ENCODE measurements at regions not wholly inside any gene's neighbourhood (a gene's known extent, or its start where the extent isn't known, plus 50 kb on each side); places are given as distances from the start of the nearest gene placed in this dataset.

GRCh38 chr11:42200311-42200710 lies 740.9 kb upstream of the LRRC4C start:
- no peak for TF ChIP-seq CTCF (IDR thresholded peaks at IDR 0.05)
- no peak for TF ChIP-seq POLR2A (IDR thresholded peaks at IDR 0.05)

Measured in uterus (tissue), 2 donors.